OCI-LY7 (cell line): ENCODE measurements at regions not wholly inside any gene's neighbourhood (a gene's known extent, or its start where the extent isn't known, plus 50 kb on each side); places are given as distances from the start of the nearest gene placed in this dataset.

Experiments used
- EZH2phosphoT487 ChIP-seq: fragments of 200-600 bp; sonication (generic); IDR thresholded peaks from 2 replicates; pipeline ENCODE4 v1.6.1; 2018; ENCODE audit warnings: low read depth, borderline replicate concordance, mild to moderate bottlenecking, mixed run types, antibody characterized with exemption, low read length, moderate library complexity, mixed read lengths
- TF ChIP-seq, protein P1 (sequence below): fragments of 200-600 bp; sonication (generic); conservative IDR thresholded peaks from 2 replicates; pipeline ENCODE4 v1.5.1; 2014; ENCODE audit warnings: mild to moderate bottlenecking, antibody characterized with exemption, low read length, moderate library complexity, mixed read lengths

DNA sequence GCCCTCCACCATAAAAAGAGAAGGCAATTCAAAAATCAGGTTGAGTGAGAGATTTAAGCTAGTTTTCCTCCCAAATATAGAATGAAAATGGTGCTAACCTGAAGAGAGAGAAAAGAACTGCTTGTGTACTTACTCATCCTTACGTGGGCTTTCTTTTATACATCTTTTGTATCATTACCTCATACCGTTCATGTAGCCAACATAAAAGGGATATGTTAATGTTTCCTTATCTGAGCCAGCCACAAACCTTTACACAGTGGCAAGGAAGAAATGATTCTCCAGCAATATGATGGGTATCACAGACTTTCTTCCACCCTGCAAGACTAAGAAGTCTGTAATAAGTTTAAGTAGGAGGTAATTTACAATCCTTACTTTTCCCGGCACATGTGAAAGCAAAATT is 600.8 kb upstream of the ZNF385D start:
- TF ChIP-seq, protein P1, sequence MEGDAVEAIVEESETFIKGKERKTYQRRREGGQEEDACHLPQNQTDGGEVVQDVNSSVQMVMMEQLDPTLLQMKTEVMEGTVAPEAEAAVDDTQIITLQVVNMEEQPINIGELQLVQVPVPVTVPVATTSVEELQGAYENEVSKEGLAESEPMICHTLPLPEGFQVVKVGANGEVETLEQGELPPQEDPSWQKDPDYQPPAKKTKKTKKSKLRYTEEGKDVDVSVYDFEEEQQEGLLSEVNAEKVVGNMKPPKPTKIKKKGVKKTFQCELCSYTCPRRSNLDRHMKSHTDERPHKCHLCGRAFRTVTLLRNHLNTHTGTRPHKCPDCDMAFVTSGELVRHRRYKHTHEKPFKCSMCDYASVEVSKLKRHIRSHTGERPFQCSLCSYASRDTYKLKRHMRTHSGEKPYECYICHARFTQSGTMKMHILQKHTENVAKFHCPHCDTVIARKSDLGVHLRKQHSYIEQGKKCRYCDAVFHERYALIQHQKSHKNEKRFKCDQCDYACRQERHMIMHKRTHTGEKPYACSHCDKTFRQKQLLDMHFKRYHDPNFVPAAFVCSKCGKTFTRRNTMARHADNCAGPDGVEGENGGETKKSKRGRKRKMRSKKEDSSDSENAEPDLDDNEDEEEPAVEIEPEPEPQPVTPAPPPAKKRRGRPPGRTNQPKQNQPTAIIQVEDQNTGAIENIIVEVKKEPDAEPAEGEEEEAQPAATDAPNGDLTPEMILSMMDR: no peak
- no peak for TF ChIP-seq EZH2phosphoT487
